ENCODE measurements at regions not wholly inside any gene's neighbourhood (a gene's known extent, or its start where the extent isn't known, plus 50 kb on each side); places are given as distances from the start of the nearest gene placed in this dataset.

GRCh38 chr4:130896920-130897319 lies 1801.0 kb downstream of the C4orf33 start:
- no peak for TF ChIP-seq CTCF (IDR thresholded peaks at IDR 0.05)
- Mint-ChIP-seq H3K36me3 (ENCODE audit: unreplicated experiment) (no peaks in the 10 kb centered on the region), H3K4me1 (ENCODE audit: unreplicated experiment) (no peaks in the 10 kb centered on the region), H3K9me3 (ENCODE audit: unreplicated experiment) (no peaks in the 10 kb centered on the region), H3K27me3 (ENCODE audit: unreplicated experiment) (no peaks in the 10 kb centered on the region), H3K27ac (ENCODE audit: unreplicated experiment) (no peak overlapping the region), H3K4me3 (ENCODE audit: unreplicated experiment) (no peak overlapping the region)
- no peak for DNase-seq (ENCODE audit: extremely low spot score, unreplicated experiment)

GRCh38 chr4:130901321-130901720 lies 1805.4 kb downstream of the C4orf33 start:
- TF ChIP-seq CTCF (IDR thresholded peaks at IDR 0.05): no peak
- Mint-ChIP-seq H3K9me3 (ENCODE audit: unreplicated experiment) (no peaks in the 10 kb centered on the region), H3K27ac (ENCODE audit: unreplicated experiment) (no peak overlapping the region), H3K36me3 (ENCODE audit: unreplicated experiment) (no peaks in the 10 kb centered on the region), H3K4me3 (ENCODE audit: unreplicated experiment) (no peak overlapping the region), H3K27me3 (ENCODE audit: unreplicated experiment) (no peaks in the 10 kb centered on the region), H3K4me1 (ENCODE audit: unreplicated experiment) (no peaks in the 10 kb centered on the region)
- no peak for DNase-seq (ENCODE audit: extremely low spot score, unreplicated experiment)

GRCh38 chr4:130922955-130923354 lies 1827.0 kb downstream of the C4orf33 start:
- Mint-ChIP-seq H3K36me3 (ENCODE audit: unreplicated experiment) (no peaks in the 10 kb centered on the region), H3K4me3 (ENCODE audit: unreplicated experiment) (no peak overlapping the region), H3K4me1 (ENCODE audit: unreplicated experiment) (no peaks in the 10 kb centered on the region), H3K27ac (ENCODE audit: unreplicated experiment) (no peak overlapping the region), H3K9me3 (ENCODE audit: unreplicated experiment) (peaks cover 22% of the 10 kb centered on the region), H3K27me3 (ENCODE audit: unreplicated experiment) (no peaks in the 10 kb centered on the region)
- no peak for DNase-seq (ENCODE audit: extremely low spot score, unreplicated experiment)
- no peak for TF ChIP-seq CTCF (IDR thresholded peaks at IDR 0.05)

- Mint-ChIP-seq H3K27me3 (ENCODE audit: unreplicated experiment) (no peaks in the 10 kb centered on the region), H3K4me3 (ENCODE audit: unreplicated experiment) (no peak overlapping the region), H3K27ac (ENCODE audit: unreplicated experiment) (no peak overlapping the region), H3K36me3 (ENCODE audit: unreplicated experiment) (no peaks in the 10 kb centered on the region), H3K9me3 (ENCODE audit: unreplicated experiment) (no peaks in the 10 kb centered on the region), H3K4me1 (ENCODE audit: unreplicated experiment) (no peaks in the 10 kb centered on the region)
- DNase-seq (ENCODE audit: extremely low spot score, unreplicated experiment): no peak
- no peak for TF ChIP-seq CTCF (IDR thresholded peaks at IDR 0.05)
These were observed 1859.6 kb downstream of the C4orf33 start for GRCh38 chr4:130955520-130955919.

- DNase-seq (ENCODE audit: extremely low spot score, unreplicated experiment): no peak
- Mint-ChIP-seq H3K27me3 (ENCODE audit: unreplicated experiment) (no peaks in the 10 kb centered on the region), H3K27ac (ENCODE audit: unreplicated experiment) (no peak overlapping the region), H3K36me3 (ENCODE audit: unreplicated experiment) (no peaks in the 10 kb centered on the region), H3K4me3 (ENCODE audit: unreplicated experiment) (no peak overlapping the region), H3K4me1 (ENCODE audit: unreplicated experiment) (no peaks in the 10 kb centered on the region), H3K9me3 (ENCODE audit: unreplicated experiment) (no peaks in the 10 kb centered on the region)
- TF ChIP-seq CTCF (IDR thresholded peaks at IDR 0.05): no peak
These were observed 1889.4 kb downstream of the C4orf33 start for GRCh38 chr4:130985371-130985770.
